Ovary (tissue), 3 donors: ENCODE measurements at regions not wholly inside any gene's neighbourhood (a gene's known extent, or its start where the extent isn't known, plus 50 kb on each side); places are given as distances from the start of the nearest gene placed in this dataset.

Source experiments
- EP300 ChIP-seq: sonication (generic); formaldehyde crosslinking; IDR thresholded peaks from one replicate; pipeline ENCODE4 v1.6.1; 2017; ENCODE audit warnings: antibody characterized with exemption
- POLR2A ChIP-seq: fragments of 450-650 bp; IDR thresholded peaks from one replicate; pipeline ENCODE4 v1.6.1; 2017; ENCODE audit warnings: antibody characterized with exemption, mild to moderate bottlenecking, moderate library complexity
- TF ChIP-seq, protein P1 (sequence below), 3 donors: fragments of 450-650 bp in 2 of 3; fragments of 200-600 bp in 1 of 3; IDR thresholded peaks; one replicate each; pipeline versions ENCODE4 v1.5.1 to v1.8.0; 2016 to 2022; ENCODE audit warnings: antibody characterized with exemption in 3 of 3, mild to moderate bottlenecking in 1 of 3
- donor health status: DM: no; HTN: no; CAD: no.

DNA sequence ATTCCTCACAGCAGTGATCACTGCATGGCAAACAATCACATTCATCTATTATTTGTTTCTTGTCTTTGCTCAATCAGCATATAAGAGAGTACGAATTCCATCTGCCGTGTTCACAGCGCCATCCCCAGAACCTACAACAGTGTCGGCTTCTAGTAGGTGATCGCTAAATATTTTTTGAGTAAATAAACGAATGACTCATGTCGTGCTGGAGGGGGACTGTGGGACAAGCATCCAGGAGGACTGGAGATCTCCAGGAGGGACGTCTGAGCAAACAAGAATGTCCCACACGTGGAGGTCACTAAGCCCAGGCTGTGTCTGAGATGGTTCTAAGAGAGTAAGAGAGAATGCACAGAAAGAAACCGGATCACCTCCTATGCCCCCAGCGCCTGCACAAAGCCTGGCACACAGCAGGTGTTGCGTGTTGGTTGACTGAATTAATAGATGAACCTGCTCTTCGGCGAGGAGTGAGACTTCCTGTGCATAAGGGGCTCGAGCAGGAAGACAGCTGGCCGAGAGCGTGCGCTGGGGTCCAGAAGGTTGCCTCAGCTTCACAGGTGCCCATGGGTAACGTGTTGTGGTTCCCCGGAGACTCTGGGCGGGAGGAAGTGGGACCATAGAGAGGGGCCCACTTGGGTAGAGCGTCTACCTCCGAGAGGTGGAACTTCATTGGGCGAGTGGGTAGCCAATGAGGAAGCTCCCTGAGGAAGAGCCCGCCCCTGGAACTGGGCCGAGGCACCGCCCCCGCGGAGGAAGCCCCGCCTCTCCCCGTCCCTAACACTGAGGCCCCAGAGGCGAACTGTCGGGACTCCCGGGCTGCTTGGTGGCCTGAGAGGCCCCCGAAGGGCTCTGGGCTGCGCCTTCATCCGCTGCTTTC is 193.0 kb downstream of the MELK start:
- TF ChIP-seq, protein P1, sequence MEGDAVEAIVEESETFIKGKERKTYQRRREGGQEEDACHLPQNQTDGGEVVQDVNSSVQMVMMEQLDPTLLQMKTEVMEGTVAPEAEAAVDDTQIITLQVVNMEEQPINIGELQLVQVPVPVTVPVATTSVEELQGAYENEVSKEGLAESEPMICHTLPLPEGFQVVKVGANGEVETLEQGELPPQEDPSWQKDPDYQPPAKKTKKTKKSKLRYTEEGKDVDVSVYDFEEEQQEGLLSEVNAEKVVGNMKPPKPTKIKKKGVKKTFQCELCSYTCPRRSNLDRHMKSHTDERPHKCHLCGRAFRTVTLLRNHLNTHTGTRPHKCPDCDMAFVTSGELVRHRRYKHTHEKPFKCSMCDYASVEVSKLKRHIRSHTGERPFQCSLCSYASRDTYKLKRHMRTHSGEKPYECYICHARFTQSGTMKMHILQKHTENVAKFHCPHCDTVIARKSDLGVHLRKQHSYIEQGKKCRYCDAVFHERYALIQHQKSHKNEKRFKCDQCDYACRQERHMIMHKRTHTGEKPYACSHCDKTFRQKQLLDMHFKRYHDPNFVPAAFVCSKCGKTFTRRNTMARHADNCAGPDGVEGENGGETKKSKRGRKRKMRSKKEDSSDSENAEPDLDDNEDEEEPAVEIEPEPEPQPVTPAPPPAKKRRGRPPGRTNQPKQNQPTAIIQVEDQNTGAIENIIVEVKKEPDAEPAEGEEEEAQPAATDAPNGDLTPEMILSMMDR (IDR thresholded peaks at IDR 0.05), result no peak
- no peak for TF ChIP-seq EP300
- TF ChIP-seq POLR2A, result no peak
